RWPE1 (cell line): ENCODE measurements at regions not wholly inside any gene's neighbourhood (a gene's known extent, or its start where the extent isn't known, plus 50 kb on each side); places are given as distances from the start of the nearest gene placed in this dataset.

ENCODE experiments used
- CTCF ChIA-PET: fragments of 350-600 bp; sonication (Branson Sonifier 250); formaldehyde crosslinking; extraction: SDS; loops from one replicate; lab custom pipeline; 2021; lab: Yijun Ruan, JAX
- POLR2A ChIA-PET: fragments of 400-600 bp; formaldehyde crosslinking; extraction: SDS; loops from one replicate; lab custom pipeline; 2020; ENCODE audit warnings: antibody characterized with exemption; ENCODE audit not compliant: low non-redundant PET; lab: Yijun Ruan, JAX
- DNase-seq: peaks from one replicate; pipeline ENCODE4 v3.0.0; 2012; ENCODE audit warnings: low spot score
- H3K27ac ChIP-seq: fragments of 450-650 bp; 2 replicates; pipeline ENCODE4 v1.5.1; 2017
- TF ChIP-seq, protein P1 (sequence below): fragments of 450-650 bp; conservative IDR thresholded peaks from 2 replicates; pipeline ENCODE4 v1.5.1; 2017; ENCODE audit warnings: low read depth, mild to moderate bottlenecking

DNA sequence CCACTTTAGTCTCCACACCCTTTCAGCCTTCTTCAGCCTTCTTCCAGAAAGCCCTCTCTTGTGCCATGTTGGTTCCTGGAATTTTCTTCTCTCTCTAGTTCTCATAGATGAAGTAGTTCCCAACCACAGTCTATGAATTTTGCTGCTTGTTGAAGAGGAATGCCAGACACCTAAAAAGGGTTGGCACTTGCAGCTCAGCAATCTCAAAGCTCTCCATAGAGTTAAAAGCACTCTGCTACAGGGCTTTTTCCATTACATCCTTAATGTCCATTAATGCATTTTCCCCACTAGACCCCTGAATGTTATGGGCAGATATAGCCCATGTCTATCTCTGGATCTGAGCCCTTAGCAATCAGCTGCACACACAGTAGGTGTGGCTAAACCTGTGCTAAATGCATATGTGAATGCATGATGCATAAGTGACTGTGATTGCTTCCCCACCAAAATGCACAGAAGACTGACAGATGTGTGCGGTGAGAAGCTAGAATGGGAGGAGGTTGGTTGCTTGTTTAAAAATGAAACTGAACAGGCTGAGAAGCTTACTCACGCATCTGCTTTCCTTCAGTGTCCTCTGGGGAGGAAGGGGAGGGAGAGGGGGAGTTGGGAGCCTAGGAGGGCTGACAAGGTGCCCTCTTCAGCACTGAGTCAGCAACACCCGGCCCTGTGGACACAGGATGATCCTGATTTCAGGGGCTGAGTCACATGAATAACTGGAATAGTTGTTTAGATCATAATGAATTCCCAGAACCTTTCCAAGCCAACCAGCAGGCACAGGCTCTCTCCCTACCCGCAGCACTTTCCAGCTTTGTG is 146.1 kb upstream of the FGGY start:
- POLR2A ChIA-PET: no interaction called here
- peak overlapping the region; percentile 95 for H3K27ac ChIP-seq
- CTCF ChIA-PET: interaction anchor here (0.5 to 0.7 kb wide), 3 partner anchors 74 to 518 kb away, joined by 3 to 4 read pairs (median 3); no protein-coding TSS in a partner anchor
- TF ChIP-seq, protein P1, sequence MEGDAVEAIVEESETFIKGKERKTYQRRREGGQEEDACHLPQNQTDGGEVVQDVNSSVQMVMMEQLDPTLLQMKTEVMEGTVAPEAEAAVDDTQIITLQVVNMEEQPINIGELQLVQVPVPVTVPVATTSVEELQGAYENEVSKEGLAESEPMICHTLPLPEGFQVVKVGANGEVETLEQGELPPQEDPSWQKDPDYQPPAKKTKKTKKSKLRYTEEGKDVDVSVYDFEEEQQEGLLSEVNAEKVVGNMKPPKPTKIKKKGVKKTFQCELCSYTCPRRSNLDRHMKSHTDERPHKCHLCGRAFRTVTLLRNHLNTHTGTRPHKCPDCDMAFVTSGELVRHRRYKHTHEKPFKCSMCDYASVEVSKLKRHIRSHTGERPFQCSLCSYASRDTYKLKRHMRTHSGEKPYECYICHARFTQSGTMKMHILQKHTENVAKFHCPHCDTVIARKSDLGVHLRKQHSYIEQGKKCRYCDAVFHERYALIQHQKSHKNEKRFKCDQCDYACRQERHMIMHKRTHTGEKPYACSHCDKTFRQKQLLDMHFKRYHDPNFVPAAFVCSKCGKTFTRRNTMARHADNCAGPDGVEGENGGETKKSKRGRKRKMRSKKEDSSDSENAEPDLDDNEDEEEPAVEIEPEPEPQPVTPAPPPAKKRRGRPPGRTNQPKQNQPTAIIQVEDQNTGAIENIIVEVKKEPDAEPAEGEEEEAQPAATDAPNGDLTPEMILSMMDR: no peak
- peak; percentile 98 for DNase-seq

DNA sequence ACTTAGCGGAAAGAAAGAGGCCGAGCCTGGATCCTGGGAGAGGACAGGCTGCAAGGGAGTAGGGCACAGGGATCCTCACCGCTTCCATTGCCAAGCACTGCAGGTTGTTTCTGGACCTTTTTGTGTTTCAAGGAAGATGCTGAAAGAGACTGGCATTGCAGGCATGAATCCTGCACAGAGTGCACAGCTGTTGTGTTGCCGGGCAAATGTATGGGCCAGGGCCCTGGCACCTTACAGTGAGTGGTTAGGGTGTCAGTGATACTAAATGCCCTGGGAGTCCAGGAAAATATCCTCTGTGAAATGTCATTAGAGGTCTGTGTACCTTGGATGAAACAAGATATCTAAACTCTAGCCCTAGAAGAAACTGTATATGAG is 145.5 kb upstream of the FGGY start:
- peak overlapping the region; percentile 95 for H3K27ac ChIP-seq
- ChIA-PET POLR2A (no interaction called here), CTCF (interaction anchor here (0.5 to 0.7 kb wide), 3 partner anchors 75 to 768 kb away, joined by 3 read pairs; no protein-coding TSS in a partner anchor)
- TF ChIP-seq, protein P1: no peak
- no peak for DNase-seq

DNA sequence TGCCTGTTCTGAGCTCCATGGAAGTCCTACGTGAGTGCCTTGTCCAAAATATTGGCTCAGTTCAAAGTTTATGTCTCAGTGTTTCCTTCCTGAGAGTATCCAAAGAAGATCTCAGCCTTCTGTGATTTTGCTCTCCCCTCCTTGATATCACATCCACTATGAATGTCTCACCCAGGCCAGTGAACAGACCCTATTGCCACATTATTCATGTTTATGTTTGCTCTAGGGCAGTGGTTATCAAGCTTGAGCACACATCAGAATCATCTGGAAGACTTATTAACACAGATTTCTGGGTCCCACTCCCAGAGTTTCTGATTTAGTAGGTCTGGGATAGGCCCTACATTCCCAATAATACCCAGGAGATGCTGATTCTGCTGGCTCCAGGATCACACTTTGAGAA is 145.0 kb upstream of the FGGY start:
- TF ChIP-seq, protein P1: no peak
- peak overlapping the region; percentile 95 for H3K27ac ChIP-seq
- no peak for DNase-seq
- ChIA-PET POLR2A (no interaction called here), CTCF (interaction anchor here (0.6 to 0.7 kb wide), 2 partner anchors 75 to 768 kb away, joined by 3 read pairs; no protein-coding TSS in a partner anchor)

DNA sequence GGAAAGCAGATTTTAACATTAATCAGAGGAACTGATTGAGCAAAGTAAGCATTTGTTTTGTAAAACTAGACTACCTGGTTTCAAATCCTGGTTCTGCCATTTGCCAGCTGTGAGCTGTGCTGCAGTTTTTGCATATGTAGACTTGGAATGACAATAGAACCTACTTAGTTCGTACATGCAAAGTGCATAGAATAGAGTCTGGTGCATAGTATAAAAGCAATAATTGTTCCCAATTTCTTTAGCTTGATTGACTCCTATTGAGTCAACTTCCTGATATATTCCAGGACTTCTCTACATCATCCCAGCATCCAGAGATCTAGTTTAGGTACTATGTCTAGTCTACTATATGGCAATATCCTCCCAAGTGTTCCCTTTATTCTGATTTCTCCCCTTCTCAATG is 144.4 kb upstream of the FGGY start:
- CTCF ChIA-PET: interaction anchor here (0.7 kb wide), 1 partner anchor 543 kb away, joined by 3 read pairs; no protein-coding TSS in a partner anchor

DNA sequence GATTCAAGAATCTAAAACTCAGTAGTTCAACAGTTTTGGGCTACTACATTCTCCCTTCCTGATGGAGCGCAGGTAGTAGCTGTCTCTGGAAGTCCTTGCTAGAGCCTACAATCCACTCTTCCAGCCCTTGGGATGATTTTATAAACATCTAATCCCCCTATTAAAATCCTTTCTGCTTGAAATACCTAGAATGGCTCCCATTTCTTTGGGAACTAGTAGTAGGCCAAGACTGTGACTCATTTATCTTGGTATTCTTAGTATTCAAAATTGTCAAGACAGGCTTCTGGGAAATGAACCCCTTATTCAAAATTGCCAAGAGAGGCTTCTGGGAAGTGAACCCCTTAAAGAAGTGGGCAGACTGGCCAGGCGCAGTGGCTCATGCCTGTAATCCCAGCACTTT is 142.5 kb upstream of the FGGY start:
- DNase-seq: no peak
- no peak overlapping the region for H3K27ac ChIP-seq
- ChIA-PET CTCF (no interaction called here), POLR2A (no interaction called here)
- TF ChIP-seq, protein P1: no peak

More for the DNA sequence above, 144.4 kb upstream of the FGGY start:
- H3K27ac ChIP-seq: no peak overlapping the region
- no peak for DNase-seq
- TF ChIP-seq, protein P1: no peak
- POLR2A ChIA-PET: no interaction called here

DNA sequence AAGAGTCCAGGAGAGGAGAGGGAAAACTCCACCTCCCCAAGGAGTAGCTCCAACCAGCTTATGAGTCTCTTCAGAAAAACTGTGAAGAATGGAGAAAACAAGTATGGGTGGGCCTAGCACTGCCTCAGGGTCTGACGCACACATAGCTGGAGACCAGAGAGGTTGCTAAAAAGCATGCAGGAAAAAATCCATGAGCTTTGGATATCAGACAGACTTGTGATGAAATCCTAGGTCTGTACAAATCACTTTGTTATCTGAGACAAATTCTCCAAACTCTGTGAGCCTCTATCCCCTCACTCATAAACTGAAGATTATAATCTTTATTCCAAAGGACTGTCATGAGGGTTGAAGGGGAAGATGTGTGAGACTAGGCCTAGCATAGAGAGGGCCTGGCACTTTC is 141.5 kb upstream of the FGGY start:
- DNase-seq: no peak
- H3K27ac ChIP-seq: no peak overlapping the region
- ChIA-PET CTCF (no interaction called here), POLR2A (no interaction called here)
- TF ChIP-seq, protein P1: no peak
